WERI-Rb-1 (cell line): ENCODE measurements at regions not wholly inside any gene's neighbourhood (a gene's known extent, or its start where the extent isn't known, plus 50 kb on each side); places are given as distances from the start of the nearest gene placed in this dataset.

Experiments used
- DNase-seq: peaks from one replicate; pipeline ENCODE4 v3.0.0-alpha.2; 2020
- H3K27ac ChIP-seq: fragments of 250-450 bp; sonication (Bioruptor Pico); 2 replicates; pipeline ENCODE4 v1.5.1; 2020; ENCODE audit warnings: mild to moderate bottlenecking, moderate library complexity
- H3K27me3 ChIP-seq: fragments of 250-450 bp; sonication (Bioruptor Pico); 2 replicates; pipeline ENCODE4 v1.5.1; 2021; ENCODE audit warnings: mild to moderate bottlenecking, low read depth, moderate library complexity; ENCODE audit not compliant: insufficient read depth, severe bottlenecking
- H3K36me3 ChIP-seq: fragments of 250-450 bp; sonication (Bioruptor Pico); 2 replicates; pipeline ENCODE4 v1.5.1; 2020; ENCODE audit warnings: mild to moderate bottlenecking, moderate library complexity
- H3K4me3 ChIP-seq: 2 replicates; pipeline ENCODE4 v1.5.1; 2011; ENCODE audit warnings: low read depth, mild to moderate bottlenecking, control low read depth, low read length
- H3K9me3 ChIP-seq: fragments of 250-450 bp; sonication (Bioruptor Pico); 2 replicates; pipeline ENCODE4 v1.5.1; 2021; ENCODE audit warnings: mild to moderate bottlenecking, moderate library complexity; ENCODE audit not compliant: severe bottlenecking
- TF ChIP-seq, protein P1 (sequence below): IDR thresholded peaks from 2 replicates; pipeline ENCODE4 v1.5.1; 2011; ENCODE audit warnings: low read depth, mild to moderate bottlenecking, control low read depth, inconsistent platforms, low read length

DNA sequence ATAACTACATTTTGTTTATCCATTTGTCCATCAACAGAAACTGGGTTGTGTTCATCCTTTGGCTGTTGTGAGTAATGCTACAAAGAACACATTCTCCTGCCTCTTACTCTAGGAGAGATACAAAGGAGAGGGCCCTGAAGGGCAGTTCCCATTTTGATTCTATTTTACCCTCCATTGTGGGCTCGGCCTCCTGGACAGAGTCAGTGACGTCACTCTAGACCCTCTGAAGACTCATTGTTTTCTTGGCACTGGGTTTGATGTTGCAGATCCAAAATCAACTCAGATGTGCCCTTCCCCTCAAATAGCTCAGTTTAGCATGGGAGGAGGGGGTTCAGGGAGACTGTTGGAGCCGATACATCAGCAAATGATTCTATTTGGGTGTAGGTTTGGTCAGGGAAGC is 280.9 kb downstream of the UTP18 start:
- Histone ChIP-seq H3K27ac (no peak overlapping the region), H3K27me3 (peaks cover 2% of the 10 kb centered on the region), H3K4me3 (no peak overlapping the region), H3K36me3 (no peaks in the 10 kb centered on the region), H3K9me3 (peaks cover 3% of the 10 kb centered on the region)
- TF ChIP-seq, protein P1, sequence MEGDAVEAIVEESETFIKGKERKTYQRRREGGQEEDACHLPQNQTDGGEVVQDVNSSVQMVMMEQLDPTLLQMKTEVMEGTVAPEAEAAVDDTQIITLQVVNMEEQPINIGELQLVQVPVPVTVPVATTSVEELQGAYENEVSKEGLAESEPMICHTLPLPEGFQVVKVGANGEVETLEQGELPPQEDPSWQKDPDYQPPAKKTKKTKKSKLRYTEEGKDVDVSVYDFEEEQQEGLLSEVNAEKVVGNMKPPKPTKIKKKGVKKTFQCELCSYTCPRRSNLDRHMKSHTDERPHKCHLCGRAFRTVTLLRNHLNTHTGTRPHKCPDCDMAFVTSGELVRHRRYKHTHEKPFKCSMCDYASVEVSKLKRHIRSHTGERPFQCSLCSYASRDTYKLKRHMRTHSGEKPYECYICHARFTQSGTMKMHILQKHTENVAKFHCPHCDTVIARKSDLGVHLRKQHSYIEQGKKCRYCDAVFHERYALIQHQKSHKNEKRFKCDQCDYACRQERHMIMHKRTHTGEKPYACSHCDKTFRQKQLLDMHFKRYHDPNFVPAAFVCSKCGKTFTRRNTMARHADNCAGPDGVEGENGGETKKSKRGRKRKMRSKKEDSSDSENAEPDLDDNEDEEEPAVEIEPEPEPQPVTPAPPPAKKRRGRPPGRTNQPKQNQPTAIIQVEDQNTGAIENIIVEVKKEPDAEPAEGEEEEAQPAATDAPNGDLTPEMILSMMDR, result no peak
- DNase-seq, result no peak

- peaks cover 3% of the 10 kb centered on the region for H3K9me3 ChIP-seq
- no peak overlapping the region for H3K4me3 ChIP-seq
- no peak overlapping the region for H3K27ac ChIP-seq
- no peaks in the 10 kb centered on the region for H3K36me3 ChIP-seq
- TF ChIP-seq, protein P1, result no peak
- no peaks in the 10 kb centered on the region for H3K27me3 ChIP-seq
- DNase-seq, result no peak
These were observed 285.8 kb downstream of the UTP18 start for GRCh38 chr17:51546114-51546513.

DNA sequence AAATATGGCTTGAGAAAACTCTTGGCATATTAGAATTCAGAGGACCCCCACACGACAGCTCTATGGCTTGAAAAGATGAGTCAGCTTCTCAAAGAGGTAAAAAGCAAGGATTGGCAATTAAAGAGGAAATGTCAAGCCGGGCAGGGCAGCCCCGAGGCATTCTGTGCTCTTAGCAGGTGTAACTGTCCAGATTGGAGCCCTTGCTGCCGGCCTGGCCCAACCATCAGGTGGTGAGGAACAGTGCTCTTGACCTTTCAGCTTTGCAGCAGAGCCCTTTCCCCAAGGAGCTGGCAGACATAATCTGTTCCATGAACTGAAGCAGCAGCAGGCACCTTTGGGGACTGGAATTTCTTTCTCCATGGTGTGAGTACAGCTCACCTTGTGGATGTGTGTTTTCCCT is 287.8 kb downstream of the UTP18 start:
- TF ChIP-seq, protein P1, result no peak
- Histone ChIP-seq H3K27me3 (no peaks in the 10 kb centered on the region), H3K27ac (no peak overlapping the region), H3K36me3 (no peaks in the 10 kb centered on the region), H3K9me3 (peaks cover 3% of the 10 kb centered on the region), H3K4me3 (no peak overlapping the region)
- DNase-seq, result no peak

DNA sequence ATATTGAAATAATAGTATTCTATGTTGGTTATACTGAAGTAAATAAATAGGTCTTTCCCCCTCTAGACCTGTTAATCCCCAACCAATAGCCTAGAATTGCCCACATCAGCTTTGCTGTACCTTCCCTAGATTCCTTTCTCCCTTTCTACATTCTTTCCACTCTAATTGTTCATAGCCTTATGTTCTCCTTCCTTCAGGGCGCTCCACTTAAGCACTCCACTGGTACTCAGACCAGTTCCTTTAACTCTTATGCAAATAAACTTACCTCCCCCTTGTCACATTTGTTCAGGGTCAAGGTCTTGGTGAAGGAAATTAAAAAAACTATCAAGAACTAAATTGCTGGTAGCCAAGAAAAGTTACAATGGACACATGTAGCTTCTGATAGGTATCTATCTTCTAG is 294.8 kb downstream of the UTP18 start:
- Histone ChIP-seq H3K27me3 (peaks cover 8% of the 10 kb centered on the region), H3K27ac (no peak overlapping the region), H3K9me3 (no peaks in the 10 kb centered on the region), H3K36me3 (no peaks in the 10 kb centered on the region), H3K4me3 (no peak overlapping the region)
- TF ChIP-seq, protein P1, result no peak
- DNase-seq, result no peak

- Histone ChIP-seq H3K27me3 (peaks cover 22% of the 10 kb centered on the region), H3K4me3 (no peak overlapping the region), H3K9me3 (no peaks in the 10 kb centered on the region), H3K27ac (no peak overlapping the region), H3K36me3 (no peaks in the 10 kb centered on the region)
- TF ChIP-seq, protein P1, result no peak
- DNase-seq, result no peak
These were observed 299.4 kb downstream of the UTP18 start for GRCh38 chr17:51559778-51560177.

GRCh38 chr17:51560398-51560797 is 300.1 kb downstream of the UTP18 start:
- Histone ChIP-seq H3K36me3 (no peaks in the 10 kb centered on the region), H3K27ac (no peak overlapping the region), H3K27me3 (peaks cover 25% of the 10 kb centered on the region), H3K9me3 (no peaks in the 10 kb centered on the region), H3K4me3 (no peak overlapping the region)
- no peak for DNase-seq
- TF ChIP-seq, protein P1, result no peak
